Neutrophil (primary cell): ENCODE measurements at regions not wholly inside any gene's neighbourhood (a gene's known extent, or its start where the extent isn't known, plus 50 kb on each side); places are given as distances from the start of the nearest gene placed in this dataset.

Source experiments
- H3K27ac ChIP-seq: fragments of 200-600 bp; sonication (generic); 2 replicates; pipeline ENCODE4 v1.5.1; 2016; ENCODE audit warnings: mild to moderate bottlenecking, moderate library complexity
- H3K27me3 ChIP-seq: fragments of 200-600 bp; sonication (generic); 2 replicates; pipeline ENCODE4 v1.6.0; 2016; ENCODE audit warnings: mild to moderate bottlenecking
- H3K36me3 ChIP-seq: fragments of 200-600 bp; sonication (generic); 2 replicates; pipeline ENCODE4 v1.5.1; 2017
- H3K4me1 ChIP-seq, 2 experiments: fragments of 200-600 bp in 1 of 2; sonication (generic) in 1 of 2; 1 replicate in 1 of 2; 2 replicates in 1 of 2; pipeline versions ENCODE4 v1.5.1 to v1.6.1; 2013 to 2016; ENCODE audit warnings: low read depth in 1 of 2, low read length in 1 of 2, mild to moderate bottlenecking in 1 of 2, moderate library complexity in 1 of 2; ENCODE audit not compliant: control insufficient read depth in 1 of 2, insufficient read depth in 1 of 2
- H3K4me3 ChIP-seq, 2 experiments: fragments of 200-600 bp in 1 of 2; sonication (generic) in 1 of 2; 1 replicate in 1 of 2; 2 replicates in 1 of 2; pipeline ENCODE4 v1.5.1; 2013 to 2016; ENCODE audit warnings: low read depth in 1 of 2, low read length in 1 of 2, mild to moderate bottlenecking in 1 of 2, moderate library complexity in 1 of 2
- H3K9me3 ChIP-seq: fragments of 200-600 bp; sonication (generic); 2 replicates; pipeline ENCODE4 v1.5.1; 2016
- TF ChIP-seq, protein P1 (sequence below): fragments of 200-600 bp; sonication (generic); IDR thresholded peaks from 2 replicates; pipeline ENCODE4 v1.5.1; 2016; ENCODE audit warnings: antibody characterized with exemption

DNA sequence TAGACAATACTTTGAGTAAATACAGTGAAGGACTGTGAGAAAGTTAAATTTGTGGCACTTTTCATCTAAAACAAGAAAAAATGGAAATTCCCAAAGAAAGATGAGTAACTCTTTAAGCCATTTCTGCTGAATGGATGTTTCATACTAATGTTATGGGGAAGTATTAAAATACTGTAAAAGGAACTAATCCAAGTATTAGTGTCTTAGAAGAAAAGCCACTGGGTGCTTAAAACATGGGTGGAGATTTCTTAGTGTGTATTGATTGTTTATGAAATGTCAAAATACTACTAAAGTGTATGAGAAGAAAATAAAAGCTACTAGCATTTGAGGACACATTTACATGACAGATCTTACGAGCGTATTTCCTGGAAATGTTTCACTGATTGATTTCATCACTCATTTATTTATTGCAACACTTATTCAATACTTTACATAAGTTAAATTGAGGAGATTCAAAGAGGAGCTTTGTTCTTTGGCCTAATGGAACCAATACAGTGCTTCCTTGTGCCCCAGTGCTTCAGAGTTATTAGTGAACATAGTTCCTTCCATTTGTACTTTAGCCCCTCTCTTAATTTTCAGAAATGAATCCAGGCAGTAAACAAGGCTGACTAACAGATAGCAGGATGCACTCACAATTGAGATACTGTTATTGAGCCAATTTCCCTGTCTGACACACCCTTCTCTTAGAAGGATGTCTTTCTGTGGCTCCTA, 155.5 kb upstream of the AHR start:
- no peaks in the 10 kb centered on the region for H3K9me3 ChIP-seq
- TF ChIP-seq, protein P1, sequence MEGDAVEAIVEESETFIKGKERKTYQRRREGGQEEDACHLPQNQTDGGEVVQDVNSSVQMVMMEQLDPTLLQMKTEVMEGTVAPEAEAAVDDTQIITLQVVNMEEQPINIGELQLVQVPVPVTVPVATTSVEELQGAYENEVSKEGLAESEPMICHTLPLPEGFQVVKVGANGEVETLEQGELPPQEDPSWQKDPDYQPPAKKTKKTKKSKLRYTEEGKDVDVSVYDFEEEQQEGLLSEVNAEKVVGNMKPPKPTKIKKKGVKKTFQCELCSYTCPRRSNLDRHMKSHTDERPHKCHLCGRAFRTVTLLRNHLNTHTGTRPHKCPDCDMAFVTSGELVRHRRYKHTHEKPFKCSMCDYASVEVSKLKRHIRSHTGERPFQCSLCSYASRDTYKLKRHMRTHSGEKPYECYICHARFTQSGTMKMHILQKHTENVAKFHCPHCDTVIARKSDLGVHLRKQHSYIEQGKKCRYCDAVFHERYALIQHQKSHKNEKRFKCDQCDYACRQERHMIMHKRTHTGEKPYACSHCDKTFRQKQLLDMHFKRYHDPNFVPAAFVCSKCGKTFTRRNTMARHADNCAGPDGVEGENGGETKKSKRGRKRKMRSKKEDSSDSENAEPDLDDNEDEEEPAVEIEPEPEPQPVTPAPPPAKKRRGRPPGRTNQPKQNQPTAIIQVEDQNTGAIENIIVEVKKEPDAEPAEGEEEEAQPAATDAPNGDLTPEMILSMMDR = no peak
- no peak overlapping the region for H3K27ac ChIP-seq
- H3K4me3 ChIP-seq = peak overlapping the region in 1 of 2 experiments; percentile 34
- H3K27me3 ChIP-seq = no peaks in the 10 kb centered on the region
- peaks cover 7 to 9% of the 10 kb centered on the region in 2 experiments for H3K4me1 ChIP-seq
- no peaks in the 10 kb centered on the region for H3K36me3 ChIP-seq

DNA sequence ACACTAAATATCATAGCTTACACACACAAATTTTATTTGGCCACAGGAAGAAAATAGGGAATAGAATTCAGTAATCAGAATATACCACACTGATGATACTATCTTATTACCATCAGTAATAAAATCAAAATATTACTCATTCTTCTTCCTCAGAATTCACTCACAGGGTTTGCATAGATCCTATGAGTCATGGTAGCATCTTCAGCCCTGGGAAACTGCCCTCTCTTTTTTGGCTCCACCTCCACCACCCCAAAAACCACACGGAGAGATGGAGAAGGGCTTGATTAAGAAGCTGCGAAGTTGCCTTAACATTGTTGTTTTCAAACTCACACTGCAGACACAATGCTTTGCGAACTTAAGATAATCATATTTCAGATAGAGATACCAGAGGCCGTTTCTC, 154.1 kb upstream of the AHR start:
- Histone ChIP-seq H3K4me1 (peaks cover 7 to 9% of the 10 kb centered on the region in 2 experiments), H3K4me3 (no peak overlapping the region), H3K9me3 (no peaks in the 10 kb centered on the region), H3K36me3 (no peaks in the 10 kb centered on the region), H3K27me3 (no peaks in the 10 kb centered on the region), H3K27ac (no peak overlapping the region)
- TF ChIP-seq, protein P1 = no peak

DNA sequence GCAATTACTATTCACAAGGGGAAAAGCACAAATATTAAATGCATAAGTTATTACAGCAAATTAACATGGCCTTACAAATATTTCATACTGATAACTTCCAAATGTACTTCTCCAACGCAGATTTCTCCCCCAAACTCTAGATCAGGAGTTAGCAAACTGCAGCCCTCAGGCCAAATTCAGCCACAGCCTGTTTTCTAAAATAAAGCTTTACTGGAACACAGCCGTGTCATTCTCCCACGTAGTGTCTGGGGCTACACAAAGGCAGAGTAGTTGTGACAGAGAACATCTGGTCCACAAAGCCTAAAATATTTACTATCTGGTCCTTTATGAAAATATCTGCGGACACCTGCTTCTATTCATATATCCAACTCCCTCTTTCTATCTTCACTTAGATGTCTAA, 151.8 kb upstream of the AHR start:
- no peak overlapping the region for H3K27ac ChIP-seq
- no peaks in the 10 kb centered on the region for H3K27me3 ChIP-seq
- peaks cover 7 to 9% of the 10 kb centered on the region in 2 experiments for H3K4me1 ChIP-seq
- H3K9me3 ChIP-seq = no peaks in the 10 kb centered on the region
- H3K4me3 ChIP-seq = no peak overlapping the region
- no peaks in the 10 kb centered on the region for H3K36me3 ChIP-seq
- TF ChIP-seq, protein P1 = no peak

DNA sequence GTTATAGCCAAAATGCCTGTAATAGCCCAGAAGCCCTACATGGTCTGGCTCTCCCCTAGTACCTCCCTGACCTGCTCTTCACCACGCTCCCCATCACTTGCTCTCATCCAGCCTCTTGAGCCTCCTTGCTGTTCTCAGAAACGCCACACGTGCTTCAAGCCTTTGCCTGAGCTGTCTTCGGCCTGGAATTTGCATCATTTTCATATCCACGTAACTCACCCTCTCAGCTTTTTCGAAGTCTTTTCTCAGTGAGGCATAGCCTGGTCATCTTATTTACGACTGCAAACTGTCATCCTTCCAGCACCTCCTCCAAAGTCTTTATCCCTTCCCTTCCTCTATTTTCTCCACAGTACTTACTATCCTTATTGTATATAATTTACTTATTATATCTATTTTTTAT, 151.0 kb upstream of the AHR start:
- Histone ChIP-seq H3K4me3 (no peak overlapping the region), H3K27me3 (no peaks in the 10 kb centered on the region), H3K9me3 (no peaks in the 10 kb centered on the region), H3K27ac (no peak overlapping the region), H3K4me1 (peaks cover 7 to 9% of the 10 kb centered on the region in 2 experiments), H3K36me3 (no peaks in the 10 kb centered on the region)
- TF ChIP-seq, protein P1 = no peak

DNA sequence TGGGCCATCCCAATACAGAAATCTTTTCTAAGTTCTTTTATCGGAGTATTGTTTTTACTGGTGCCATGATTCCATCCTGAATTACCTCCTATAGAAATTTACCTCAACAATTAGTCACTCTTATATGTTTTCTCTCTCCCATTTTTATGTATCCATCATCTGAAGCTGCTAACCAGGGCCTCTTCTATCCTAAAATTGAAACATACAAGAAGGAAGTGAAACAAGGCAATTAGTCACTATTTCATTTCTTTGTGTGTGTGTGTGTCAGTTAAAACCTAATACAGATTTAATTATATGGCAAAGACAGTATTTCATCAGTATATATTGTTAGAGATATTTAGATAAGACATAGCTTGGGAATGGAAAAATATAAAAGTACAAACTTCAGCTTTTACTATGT, 148.4 kb upstream of the AHR start:
- H3K9me3 ChIP-seq = no peaks in the 10 kb centered on the region
- no peak overlapping the region for H3K27ac ChIP-seq
- H3K27me3 ChIP-seq = no peaks in the 10 kb centered on the region
- TF ChIP-seq, protein P1 = no peak
- H3K4me1 ChIP-seq = no peaks in the 10 kb centered on the region
- no peaks in the 10 kb centered on the region for H3K36me3 ChIP-seq
- H3K4me3 ChIP-seq = no peak overlapping the region
